ENCODE measurements at regions not wholly inside any gene's neighbourhood (a gene's known extent, or its start where the extent isn't known, plus 50 kb on each side); places are given as distances from the start of the nearest gene placed in this dataset.
A peak's percentile ranks its signal among the peaks of the same experiment; 100 is the strongest.

- H3K4me1 ChIP-seq (ENCODE audit: control insufficient read depth in 1 of 2, insufficient read depth in 2 of 2, low read length in 2 of 2): peaks cover 31 to 39% of the 10 kb centered on the region in 2 donors
- no peaks in the 10 kb centered on the region for H3K36me3 ChIP-seq (ENCODE audit: control insufficient read depth in 1 of 2, insufficient read depth in 2 of 2, low read length in 2 of 2)
- no peaks in the 10 kb centered on the region for H3K27me3 ChIP-seq (ENCODE audit: control insufficient read depth in 1 of 2, insufficient read depth in 2 of 2, low read length in 2 of 2)
- no peak overlapping the region for H3K4me3 ChIP-seq (ENCODE audit: low read depth in 1 of 2, low read length in 2 of 2)
- H3K27ac ChIP-seq (ENCODE audit: low read depth, low read length): peak overlapping the region; percentile 15
- peak overlapping the region in 1 of 2 donors; percentile 7 for H3K9ac ChIP-seq (ENCODE audit: low read depth in 1 of 2, low read length in 2 of 2)
- no peaks in the 10 kb centered on the region for H3K9me3 ChIP-seq (ENCODE audit: control insufficient read depth in 1 of 2, low read length in 2 of 2)
Observed at GRCh38 chr20:53750827-53751619, 157.4 kb upstream of the ZNF217 start.

GRCh38 chr20:53749499-53749898 lies 155.9 kb upstream of the ZNF217 start:
- Histone ChIP-seq H3K27ac (ENCODE audit: low read depth, low read length) (no peak overlapping the region), H3K27me3 (ENCODE audit: control insufficient read depth in 1 of 2, insufficient read depth in 2 of 2, low read length in 2 of 2) (no peaks in the 10 kb centered on the region), H3K9me3 (ENCODE audit: control insufficient read depth in 1 of 2, low read length in 2 of 2) (no peaks in the 10 kb centered on the region), H3K36me3 (ENCODE audit: control insufficient read depth in 1 of 2, insufficient read depth in 2 of 2, low read length in 2 of 2) (no peaks in the 10 kb centered on the region), H3K9ac (ENCODE audit: low read depth in 1 of 2, low read length in 2 of 2) (no peak overlapping the region), H3K4me1 (ENCODE audit: control insufficient read depth in 1 of 2, insufficient read depth in 2 of 2, low read length in 2 of 2) (peaks cover 28 to 34% of the 10 kb centered on the region in 2 donors), H3K4me3 (ENCODE audit: low read depth in 1 of 2, low read length in 2 of 2) (no peak overlapping the region)

GRCh38 chr20:53748821-53749421 lies 155.3 kb upstream of the ZNF217 start:
- no peaks in the 10 kb centered on the region for H3K9me3 ChIP-seq (ENCODE audit: control insufficient read depth in 1 of 2, low read length in 2 of 2)
- H3K27me3 ChIP-seq (ENCODE audit: control insufficient read depth in 1 of 2, insufficient read depth in 2 of 2, low read length in 2 of 2): no peaks in the 10 kb centered on the region
- H3K27ac ChIP-seq (ENCODE audit: low read depth, low read length): no peak overlapping the region
- H3K9ac ChIP-seq (ENCODE audit: low read depth in 1 of 2, low read length in 2 of 2): no peak overlapping the region
- H3K4me1 ChIP-seq (ENCODE audit: control insufficient read depth in 1 of 2, insufficient read depth in 2 of 2, low read length in 2 of 2): peaks cover 22 to 29% of the 10 kb centered on the region in 2 donors
- no peaks in the 10 kb centered on the region for H3K36me3 ChIP-seq (ENCODE audit: control insufficient read depth in 1 of 2, insufficient read depth in 2 of 2, low read length in 2 of 2)
- no peak overlapping the region for H3K4me3 ChIP-seq (ENCODE audit: low read depth in 1 of 2, low read length in 2 of 2)

- Histone ChIP-seq H3K4me3 (ENCODE audit: low read depth in 1 of 2, low read length in 2 of 2) (no peak overlapping the region), H3K36me3 (ENCODE audit: control insufficient read depth in 1 of 2, insufficient read depth in 2 of 2, low read length in 2 of 2) (no peaks in the 10 kb centered on the region), H3K27ac (ENCODE audit: low read depth, low read length) (no peak overlapping the region), H3K9me3 (ENCODE audit: control insufficient read depth in 1 of 2, low read length in 2 of 2) (no peaks in the 10 kb centered on the region), H3K27me3 (ENCODE audit: control insufficient read depth in 1 of 2, insufficient read depth in 2 of 2, low read length in 2 of 2) (no peaks in the 10 kb centered on the region), H3K9ac (ENCODE audit: low read depth in 1 of 2, low read length in 2 of 2) (no peak overlapping the region), H3K4me1 (ENCODE audit: control insufficient read depth in 1 of 2, insufficient read depth in 2 of 2, low read length in 2 of 2) (peaks cover 15 to 23% of the 10 kb centered on the region in 2 donors)
Observed at GRCh38 chr20:53748176-53748575, 154.5 kb upstream of the ZNF217 start.

- Histone ChIP-seq H3K9me3 (ENCODE audit: control insufficient read depth in 1 of 2, low read length in 2 of 2) (no peaks in the 10 kb centered on the region), H3K36me3 (ENCODE audit: control insufficient read depth in 1 of 2, insufficient read depth in 2 of 2, low read length in 2 of 2) (no peaks in the 10 kb centered on the region), H3K27me3 (ENCODE audit: control insufficient read depth in 1 of 2, insufficient read depth in 2 of 2, low read length in 2 of 2) (no peaks in the 10 kb centered on the region), H3K4me3 (ENCODE audit: low read depth in 1 of 2, low read length in 2 of 2) (no peak overlapping the region), H3K4me1 (ENCODE audit: control insufficient read depth in 1 of 2, insufficient read depth in 2 of 2, low read length in 2 of 2) (peaks cover 17 to 26% of the 10 kb centered on the region in 2 donors), H3K9ac (ENCODE audit: low read depth in 1 of 2, low read length in 2 of 2) (no peak overlapping the region), H3K27ac (ENCODE audit: low read depth, low read length) (no peak overlapping the region)
Observed at GRCh38 chr20:53743607-53744260, 150.1 kb upstream of the ZNF217 start.

- no peak overlapping the region for H3K4me3 ChIP-seq (ENCODE audit: low read depth in 1 of 2, low read length in 2 of 2)
- no peak overlapping the region for H3K9ac ChIP-seq (ENCODE audit: low read depth in 1 of 2, low read length in 2 of 2)
- H3K27ac ChIP-seq (ENCODE audit: low read depth, low read length): no peak overlapping the region
- peaks cover 18 to 31% of the 10 kb centered on the region in 2 donors for H3K4me1 ChIP-seq (ENCODE audit: control insufficient read depth in 1 of 2, insufficient read depth in 2 of 2, low read length in 2 of 2)
- no peaks in the 10 kb centered on the region for H3K27me3 ChIP-seq (ENCODE audit: control insufficient read depth in 1 of 2, insufficient read depth in 2 of 2, low read length in 2 of 2)
- H3K9me3 ChIP-seq (ENCODE audit: control insufficient read depth in 1 of 2, low read length in 2 of 2): no peaks in the 10 kb centered on the region
- no peaks in the 10 kb centered on the region for H3K36me3 ChIP-seq (ENCODE audit: control insufficient read depth in 1 of 2, insufficient read depth in 2 of 2, low read length in 2 of 2)
Observed at GRCh38 chr20:53742685-53743081, 149.0 kb upstream of the ZNF217 start.

- no peaks in the 10 kb centered on the region for H3K9me3 ChIP-seq (ENCODE audit: control insufficient read depth in 1 of 2, low read length in 2 of 2)
- H3K9ac ChIP-seq (ENCODE audit: low read depth in 1 of 2, low read length in 2 of 2): no peak overlapping the region
- no peaks in the 10 kb centered on the region for H3K27me3 ChIP-seq (ENCODE audit: control insufficient read depth in 1 of 2, insufficient read depth in 2 of 2, low read length in 2 of 2)
- no peak overlapping the region for H3K27ac ChIP-seq (ENCODE audit: low read depth, low read length)
- H3K4me3 ChIP-seq (ENCODE audit: low read depth in 1 of 2, low read length in 2 of 2): no peak overlapping the region
- H3K4me1 ChIP-seq (ENCODE audit: control insufficient read depth in 1 of 2, insufficient read depth in 2 of 2, low read length in 2 of 2): peaks cover 28 to 41% of the 10 kb centered on the region in 2 donors
- no peaks in the 10 kb centered on the region for H3K36me3 ChIP-seq (ENCODE audit: control insufficient read depth in 1 of 2, insufficient read depth in 2 of 2, low read length in 2 of 2)
Observed at GRCh38 chr20:53741726-53742028, 148.0 kb upstream of the ZNF217 start.

GRCh38 chr20:53739799-53740785 lies 146.5 kb upstream of the ZNF217 start:
- Histone ChIP-seq H3K27me3 (ENCODE audit: control insufficient read depth in 1 of 2, insufficient read depth in 2 of 2, low read length in 2 of 2) (no peaks in the 10 kb centered on the region), H3K27ac (ENCODE audit: low read depth, low read length) (peak overlapping the region; percentile 71), H3K9me3 (ENCODE audit: control insufficient read depth in 1 of 2, low read length in 2 of 2) (no peaks in the 10 kb centered on the region), H3K4me1 (ENCODE audit: control insufficient read depth in 1 of 2, insufficient read depth in 2 of 2, low read length in 2 of 2) (peaks cover 37 to 53% of the 10 kb centered on the region in 2 donors), H3K36me3 (ENCODE audit: control insufficient read depth in 1 of 2, insufficient read depth in 2 of 2, low read length in 2 of 2) (no peaks in the 10 kb centered on the region), H3K9ac (ENCODE audit: low read depth in 1 of 2, low read length in 2 of 2) (peak overlapping the region; percentile 61 to 72), H3K4me3 (ENCODE audit: low read depth in 1 of 2, low read length in 2 of 2) (peak overlapping the region; percentile 53 to 58)

- H3K4me1 ChIP-seq (ENCODE audit: control insufficient read depth in 1 of 2, insufficient read depth in 2 of 2, low read length in 2 of 2): peaks cover 37 to 53% of the 10 kb centered on the region in 2 donors
- H3K27me3 ChIP-seq (ENCODE audit: control insufficient read depth in 1 of 2, insufficient read depth in 2 of 2, low read length in 2 of 2): no peaks in the 10 kb centered on the region
- H3K36me3 ChIP-seq (ENCODE audit: control insufficient read depth in 1 of 2, insufficient read depth in 2 of 2, low read length in 2 of 2): no peaks in the 10 kb centered on the region
- H3K9me3 ChIP-seq (ENCODE audit: control insufficient read depth in 1 of 2, low read length in 2 of 2): no peaks in the 10 kb centered on the region
- H3K27ac ChIP-seq (ENCODE audit: low read depth, low read length): peak overlapping the region; percentile 71
- H3K4me3 ChIP-seq (ENCODE audit: low read depth in 1 of 2, low read length in 2 of 2): peak overlapping the region; percentile 53 to 58
- H3K9ac ChIP-seq (ENCODE audit: low read depth in 1 of 2, low read length in 2 of 2): peak overlapping the region; percentile 61 to 72
Observed at GRCh38 chr20:53738945-53739798, 145.5 kb upstream of the ZNF217 start.

Data from duodenal mucosa (tissue), 2 donors.